ENCODE measurements at regions not wholly inside any gene's neighbourhood (a gene's known extent, or its start where the extent isn't known, plus 50 kb on each side); places are given as distances from the start of the nearest gene placed in this dataset.

GRCh38 chr13:22189176-22190048, 518.5 kb downstream of the FGF9 start:
- no peak overlapping the region for H2BK12ac ChIP-seq (ENCODE audit: low read depth, low read length)
- no peak overlapping the region for H3K27ac ChIP-seq (ENCODE audit: low read depth, low read length)
- H4K5ac ChIP-seq (ENCODE audit: insufficient read length, low read depth, low read length) = no peak overlapping the region
- no peaks in the 10 kb centered on the region for H3K23me2 ChIP-seq (ENCODE audit: low read depth, low read length)
- H3K79me2 ChIP-seq (ENCODE audit: control insufficient read depth in 1 of 2, insufficient read depth in 2 of 2, low read length in 2 of 2) = no peaks in the 10 kb centered on the region
- H4K8ac ChIP-seq (ENCODE audit: extremely low read depth, insufficient read depth, low read length) = no peak overlapping the region
- 91% methylated on average over 8 of the region's 8 CpGs; no CpG with 5 or more reads in 1 of the 2 experiments for WGBS, 2 experiments (ENCODE audit: extremely low coverage in 1 of 2, insufficient coverage in 1 of 2, insufficient read length in 1 of 2, insufficient replicate concordance in 2 of 2, low coverage in 1 of 2, low lambda C conversion rate in 2 of 2, missing lambda C conversion rate in 1 of 2)
- no peak overlapping the region for H2BK120ac ChIP-seq (replicated peaks; ENCODE audit: low read depth, low read length)
- no peak overlapping the region for H4K91ac ChIP-seq (replicated peaks; ENCODE audit: insufficient read length, low read length)
- no peaks in the 10 kb centered on the region for H3K36me3 ChIP-seq (ENCODE audit: control insufficient read depth in 2 of 4, insufficient read depth in 4 of 4, low read length in 3 of 4)
- no peaks in the 10 kb centered on the region for H3K4me1 ChIP-seq (replicated peaks in 1 of 4; ENCODE audit: control insufficient read depth in 3 of 4, insufficient read depth in 4 of 4, low read length in 3 of 4)
- no peak for FAIRE-seq
- H3K27me3 ChIP-seq (replicated peaks in 1 of 4; ENCODE audit: control insufficient read depth in 3 of 4, extremely low read depth in 1 of 4, insufficient read depth in 3 of 4, low read length in 3 of 4) = no peaks in the 10 kb centered on the region
- no peak overlapping the region for H3K56ac ChIP-seq (replicated peaks; ENCODE audit: insufficient read length, low read depth, low read length)
- DNase-seq (ENCODE audit: low read depth in 1 of 2, low spot score in 2 of 2) = no peak
- H2BK20ac ChIP-seq (ENCODE audit: low read length) = no peak overlapping the region
- H2AFZ ChIP-seq (ENCODE audit: low read length) = no peak overlapping the region
- ChIA-PET POLR2A (ENCODE audit: partially characterized antibody) (no interaction called here), CTCF (ENCODE audit: partially characterized antibody) (interaction anchor here (2.2 to 4.2 kb wide), 3 partner anchors 14 to 276 kb away, joined by 4 to 20 read pairs (median 8); no protein-coding TSS in a partner anchor)
- no peak overlapping the region for H3K4me3 ChIP-seq (ENCODE audit: extremely low read depth in 1 of 4, insufficient read depth in 2 of 4, low read depth in 3 of 4, low read length in 4 of 4)
- H2BK15ac ChIP-seq (ENCODE audit: low read length) = no peak overlapping the region
- H2AK5ac ChIP-seq (ENCODE audit: low read depth, low read length) = no peak overlapping the region
- no peak overlapping the region for H3K18ac ChIP-seq (ENCODE audit: extremely low read depth, low read length)
- H3K4ac ChIP-seq (replicated peaks; ENCODE audit: insufficient read length, low read depth, low read length) = no peak overlapping the region
- no peak overlapping the region for H3K9ac ChIP-seq (replicated peaks in 1 of 4; ENCODE audit: extremely low read depth in 1 of 4, low read depth in 3 of 4, low read length in 3 of 4)
- H2BK5ac ChIP-seq (ENCODE audit: low read depth, low read length) = no peak overlapping the region
- no peaks in the 10 kb centered on the region for H3K79me1 ChIP-seq (ENCODE audit: low read depth, low read length)
- H4K20me1 ChIP-seq (replicated peaks in 1 of 2; ENCODE audit: control insufficient read depth in 1 of 2, insufficient read depth in 2 of 2, low read length in 2 of 2) = no peaks in the 10 kb centered on the region
- no peaks in the 10 kb centered on the region for H3K9me3 ChIP-seq (ENCODE audit: insufficient read depth in 2 of 2, low read depth in 1 of 2, low read length in 1 of 2)
- H3K23ac ChIP-seq (ENCODE audit: insufficient read length) = no peak overlapping the region
- H3K14ac ChIP-seq (ENCODE audit: insufficient read length) = no peak overlapping the region
- H3K4me2 ChIP-seq (ENCODE audit: insufficient read depth in 1 of 2, low read depth in 2 of 2, low read length in 2 of 2) = no peak overlapping the region
- TF ChIP-seq CBX8 (IDR thresholded peaks at IDR 0.05; ENCODE audit: borderline replicate concordance, low read depth, low read length) (no peak), BCL11A (IDR thresholded peaks at IDR 0.05; ENCODE audit: low read depth in 2 of 2, low read length in 2 of 2) (no peak), RAD21 (IDR thresholded peaks at IDR 0.05 in 1 of 2, conservative IDR thresholded peaks at IDR 0.05 in 1 of 2; ENCODE audit: low read depth in 2 of 2, low read length in 2 of 2) (no peak), POU5F1 (IDR thresholded peaks at IDR 0.05; ENCODE audit: low read depth, low read length) (no peak), EGR1 (IDR thresholded peaks at IDR 0.05; ENCODE audit: borderline replicate concordance, low read depth, low read length) (no peak), USF2 (IDR thresholded peaks at IDR 0.05; ENCODE audit: low read length) (no peak), RNF2 (IDR thresholded peaks at IDR 0.05; ENCODE audit: borderline replicate concordance, low read depth, low read length, missing control alignments, poor library complexity, severe bottlenecking) (no peak), RBBP5 (IDR thresholded peaks at IDR 0.05; ENCODE audit: borderline replicate concordance, low read depth, low read length) (no peak), SP1 (IDR thresholded peaks at IDR 0.05; ENCODE audit: low read depth, low read length) (no peak)
- TF ChIP-seq, protein P1, sequence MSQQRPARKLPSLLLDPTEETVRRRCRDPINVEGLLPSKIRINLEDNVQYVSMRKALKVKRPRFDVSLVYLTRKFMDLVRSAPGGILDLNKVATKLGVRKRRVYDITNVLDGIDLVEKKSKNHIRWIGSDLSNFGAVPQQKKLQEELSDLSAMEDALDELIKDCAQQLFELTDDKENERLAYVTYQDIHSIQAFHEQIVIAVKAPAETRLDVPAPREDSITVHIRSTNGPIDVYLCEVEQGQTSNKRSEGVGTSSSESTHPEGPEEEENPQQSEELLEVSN (IDR thresholded peaks at IDR 0.05) = no peak
